ENCODE measurements at regions not wholly inside any gene's neighbourhood (a gene's known extent, or its start where the extent isn't known, plus 50 kb on each side); places are given as distances from the start of the nearest gene placed in this dataset.

DNA sequence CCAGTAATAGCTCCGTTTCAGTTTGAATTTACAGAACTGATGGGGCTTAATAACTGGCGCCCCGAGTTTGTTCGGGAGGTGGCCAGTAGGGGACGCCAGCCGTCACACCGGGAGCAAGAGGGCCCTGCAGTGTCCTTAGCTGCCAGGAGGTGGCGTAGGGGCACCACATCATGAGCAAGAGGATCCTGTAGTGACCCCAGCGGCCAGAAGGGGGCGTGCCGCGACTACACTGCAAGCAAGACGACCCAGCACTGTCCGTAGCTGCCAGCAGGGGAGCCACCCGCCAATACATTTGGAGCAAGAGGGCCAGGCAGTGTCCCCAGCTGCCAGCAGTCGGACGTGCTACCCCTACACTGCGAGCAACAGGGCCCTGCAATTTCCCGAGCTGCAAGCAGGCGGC, 663.7 kb upstream of the B3GAT1 start:
- DNase-seq (ENCODE audit: low read depth in 3 of 3, low spot score in 1 of 3): peak in 1 of 3 donors; percentile 21

DNA sequence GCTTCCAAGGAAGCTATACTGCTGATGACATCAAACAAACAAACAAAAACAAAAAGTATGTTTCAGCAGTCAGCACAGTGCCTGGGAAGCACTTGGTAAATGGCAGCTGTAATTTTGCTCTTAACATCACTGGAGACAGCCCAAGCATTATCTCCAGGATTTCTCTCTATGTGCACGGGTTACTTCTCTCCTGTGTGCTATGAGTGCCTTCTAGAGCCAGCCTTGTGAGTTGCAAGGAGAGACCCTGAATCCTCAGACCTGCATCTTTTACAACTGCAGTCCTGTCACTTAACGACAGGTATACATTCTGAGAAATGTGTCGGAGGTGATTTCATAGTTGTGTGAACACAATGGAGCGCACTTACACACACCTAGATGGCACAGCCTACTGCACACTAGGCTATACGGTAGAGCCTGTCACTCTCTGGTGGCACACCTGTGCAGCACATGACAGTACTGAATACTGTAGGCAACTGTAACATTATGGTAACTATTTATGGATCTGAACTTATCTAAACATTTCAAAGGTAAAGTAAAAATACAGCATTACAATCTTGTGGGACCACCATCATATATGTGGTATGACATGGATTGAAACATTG, 662.5 kb upstream of the B3GAT1 start:
- DNase-seq (ENCODE audit: low read depth in 3 of 3, low spot score in 1 of 3): no peak

DNA sequence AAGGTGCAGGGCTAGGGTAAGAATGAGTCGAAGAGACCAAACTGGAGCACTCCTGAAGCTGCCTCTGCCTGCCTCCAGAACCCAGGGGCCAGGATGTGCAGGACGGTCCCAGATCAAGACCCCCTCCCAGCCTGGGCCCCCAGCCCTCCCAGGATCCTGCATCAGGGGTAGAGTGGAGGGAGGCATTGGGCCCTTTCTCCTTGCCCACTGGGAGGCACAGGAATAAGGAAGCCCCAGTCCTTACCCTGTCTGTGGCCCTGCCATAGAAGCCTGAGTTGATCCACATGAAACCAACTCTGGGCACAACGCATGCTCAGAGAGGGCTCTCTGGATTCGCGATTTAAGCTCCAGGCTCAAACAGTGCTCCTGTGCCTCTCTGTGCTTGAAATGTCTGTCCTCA, 661.8 kb upstream of the B3GAT1 start:
- DNase-seq (ENCODE audit: low read depth in 3 of 3, low spot score in 1 of 3): no peak

DNA sequence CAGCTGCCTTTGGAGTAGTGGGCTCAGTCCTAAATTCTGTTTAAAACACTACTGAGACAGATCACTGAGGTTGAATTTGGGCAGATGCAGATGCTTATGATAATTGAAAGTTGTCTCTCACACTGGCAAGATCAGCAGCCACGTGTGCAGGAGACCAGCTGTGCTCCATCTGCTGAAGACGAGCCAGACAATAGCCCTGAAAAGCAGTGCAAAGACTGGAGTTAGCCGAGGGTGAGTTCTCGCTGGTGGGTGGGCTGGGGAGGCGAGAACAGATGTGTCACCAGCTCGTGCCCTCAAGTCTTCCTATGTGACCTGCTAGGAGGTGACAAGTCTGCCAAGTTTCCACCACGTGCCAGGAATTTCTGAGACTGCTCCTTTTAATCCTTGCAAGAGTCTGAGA, 661.3 kb upstream of the B3GAT1 start:
- no peak for DNase-seq (ENCODE audit: low read depth in 3 of 3, low spot score in 1 of 3)

DNA sequence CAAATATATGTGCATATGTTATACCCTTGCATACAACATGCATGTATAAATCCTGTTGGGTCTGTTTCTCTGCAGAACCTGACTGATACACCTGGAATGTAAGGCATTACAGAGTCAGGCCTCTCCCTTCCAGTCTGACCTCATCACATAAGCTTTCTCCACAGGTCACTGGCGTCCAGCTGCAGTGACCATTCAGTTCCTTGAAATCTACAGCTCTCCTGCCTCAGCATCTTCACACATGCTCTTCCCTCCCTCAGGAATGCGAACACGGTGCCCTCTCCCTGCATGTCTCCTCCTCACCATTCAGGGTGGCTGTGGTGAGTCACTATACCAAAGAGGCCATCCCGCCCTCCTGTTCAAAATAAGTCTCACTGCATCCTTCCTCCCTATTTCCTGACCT, 657.8 kb upstream of the B3GAT1 start:
- no peak for DNase-seq (ENCODE audit: low read depth in 3 of 3, low spot score in 1 of 3)

DNA sequence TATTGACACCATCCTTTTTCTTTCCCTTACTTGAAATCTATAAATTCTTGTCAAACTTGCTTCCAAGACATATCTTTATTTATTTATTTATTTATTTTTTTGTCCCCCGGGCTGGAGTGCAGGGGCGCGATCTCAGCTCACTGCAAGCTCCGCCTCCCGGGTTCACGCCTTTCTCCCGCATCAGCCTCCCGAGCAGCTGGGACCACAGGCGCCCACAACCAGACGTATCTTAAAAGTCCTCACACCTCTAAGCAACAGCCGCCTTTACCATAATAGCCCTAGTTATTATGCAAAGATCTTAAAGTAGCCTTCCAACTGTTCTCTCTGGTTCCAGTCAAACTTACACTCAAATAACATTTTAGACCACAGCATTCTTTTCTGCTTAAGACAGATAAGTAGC, 657.0 kb upstream of the B3GAT1 start:
- DNase-seq (ENCODE audit: low read depth in 3 of 3, low spot score in 1 of 3): no peak

DNA sequence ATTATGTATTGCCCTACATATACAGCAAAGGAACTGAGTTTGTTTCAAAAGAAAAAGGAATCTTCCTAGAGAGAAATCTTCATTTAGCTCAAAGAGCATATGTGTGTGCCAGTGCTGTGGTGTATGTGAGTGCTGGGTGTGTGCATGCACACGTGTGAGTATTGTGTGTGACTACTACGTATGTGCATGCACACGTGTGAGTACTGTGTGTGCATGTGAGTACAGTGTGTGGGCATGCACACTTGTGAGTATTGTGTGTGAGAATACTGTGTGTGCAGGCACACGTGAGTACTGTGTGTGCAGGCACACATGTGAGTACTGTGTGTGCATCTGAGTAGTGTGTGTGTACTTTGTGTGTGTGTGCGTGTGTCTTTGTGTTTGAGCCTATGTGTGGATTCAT, 651.0 kb upstream of the B3GAT1 start:
- no peak for DNase-seq (ENCODE audit: low read depth in 3 of 3, low spot score in 1 of 3)

DNA sequence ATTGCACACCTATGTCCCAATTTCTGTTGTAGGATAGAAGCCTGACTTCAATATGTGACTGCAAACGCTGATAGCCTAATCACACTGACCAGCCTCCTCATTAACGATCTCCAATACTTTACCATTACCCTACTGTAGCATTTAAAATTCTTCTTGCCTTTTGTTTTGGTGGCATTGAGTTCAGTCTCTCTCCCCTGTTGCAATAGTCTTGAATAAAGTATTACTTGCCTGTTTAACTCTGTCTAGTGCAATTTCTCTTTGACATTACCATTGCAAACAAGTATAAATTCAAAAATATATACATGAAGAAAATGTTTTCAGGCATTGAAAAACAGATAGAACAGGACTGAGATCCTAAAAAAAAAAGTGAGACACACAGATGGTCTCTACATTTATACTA, 649.1 kb upstream of the B3GAT1 start:
- DNase-seq (ENCODE audit: low read depth in 3 of 3, low spot score in 1 of 3): no peak

DNA sequence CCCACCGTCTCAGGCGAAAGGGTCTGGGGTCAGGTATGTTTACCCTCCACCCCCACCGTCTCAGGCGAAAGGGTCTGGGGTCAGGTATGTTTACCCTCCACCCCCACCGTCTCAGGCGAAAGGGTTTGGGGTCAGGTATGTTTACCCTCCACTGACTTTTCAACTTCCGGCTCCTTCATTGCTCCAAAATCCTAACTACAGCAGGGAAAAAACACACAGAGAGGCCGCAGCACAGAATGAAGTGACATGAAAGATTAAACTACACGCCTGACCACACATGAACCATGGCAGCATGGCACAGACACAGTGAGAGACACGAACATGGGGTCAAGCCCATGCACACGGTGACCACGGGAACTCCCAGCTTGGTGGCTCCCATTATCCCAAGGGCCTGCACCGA, 634.9 kb upstream of the B3GAT1 start:
- DNase-seq (ENCODE audit: low read depth in 3 of 3, low spot score in 1 of 3): no peak

DNA sequence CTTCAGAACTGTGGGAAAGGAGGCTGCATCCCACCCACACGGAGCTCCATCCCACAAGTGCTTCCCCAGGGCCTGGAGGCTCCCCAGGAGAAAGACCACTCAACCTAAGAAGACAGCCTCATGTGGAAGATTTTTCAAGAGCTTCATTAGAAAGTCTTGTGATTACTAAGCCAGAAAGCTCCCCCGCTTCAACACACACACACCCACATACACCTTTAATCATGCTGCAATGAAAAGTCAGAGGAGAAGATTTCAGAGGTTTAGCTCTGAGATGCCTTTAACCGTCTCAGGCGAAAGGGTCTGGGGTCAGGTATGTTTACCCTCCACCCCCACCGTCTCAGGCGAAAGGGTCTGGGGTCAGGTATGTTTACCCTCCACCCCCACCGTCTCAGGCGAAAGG, 634.5 kb upstream of the B3GAT1 start:
- DNase-seq (ENCODE audit: low read depth in 3 of 3, low spot score in 1 of 3): no peak

DNA sequence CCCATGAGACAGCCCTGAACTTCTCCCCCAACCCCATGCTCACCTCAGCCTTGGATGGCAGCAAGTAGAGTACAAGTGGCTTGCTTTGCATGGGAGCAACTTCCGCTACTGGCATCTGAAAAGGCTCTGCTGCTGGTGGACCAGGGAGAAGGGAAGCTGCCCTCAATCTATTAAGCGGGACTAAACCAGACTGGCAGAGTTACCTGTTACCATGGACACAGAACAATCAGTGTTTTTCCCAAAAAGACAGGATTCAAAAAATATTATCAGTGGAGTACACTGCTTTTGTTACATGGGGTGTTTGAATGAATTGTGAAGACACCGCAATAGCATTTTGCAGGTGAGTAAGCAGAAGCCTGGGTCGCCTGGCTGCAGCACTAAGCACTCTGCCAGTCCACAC, 631.4 kb upstream of the B3GAT1 start:
- DNase-seq (ENCODE audit: low read depth in 3 of 3, low spot score in 1 of 3): no peak

DNA sequence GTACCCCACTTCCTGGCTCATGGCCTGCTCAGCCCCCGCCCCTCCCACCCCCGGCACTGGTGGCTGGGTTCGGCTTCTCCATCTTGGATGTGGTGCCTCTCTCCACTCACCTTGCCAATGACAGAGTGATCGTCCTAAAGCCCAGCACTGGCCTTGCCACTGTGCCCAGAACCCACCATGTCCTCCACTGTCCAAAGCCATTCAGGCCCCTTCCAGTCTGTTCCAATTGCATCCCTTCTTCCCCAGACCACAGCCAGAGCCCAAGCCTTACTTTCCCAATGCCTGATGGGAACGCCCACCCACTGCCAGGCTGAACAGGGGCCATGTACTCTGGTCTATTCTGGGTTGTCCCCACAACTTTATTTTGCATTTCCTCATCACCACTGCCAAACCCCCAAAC, 625.8 kb upstream of the B3GAT1 start:
- no peak for DNase-seq (ENCODE audit: low read depth in 3 of 3, low spot score in 1 of 3)

DNA sequence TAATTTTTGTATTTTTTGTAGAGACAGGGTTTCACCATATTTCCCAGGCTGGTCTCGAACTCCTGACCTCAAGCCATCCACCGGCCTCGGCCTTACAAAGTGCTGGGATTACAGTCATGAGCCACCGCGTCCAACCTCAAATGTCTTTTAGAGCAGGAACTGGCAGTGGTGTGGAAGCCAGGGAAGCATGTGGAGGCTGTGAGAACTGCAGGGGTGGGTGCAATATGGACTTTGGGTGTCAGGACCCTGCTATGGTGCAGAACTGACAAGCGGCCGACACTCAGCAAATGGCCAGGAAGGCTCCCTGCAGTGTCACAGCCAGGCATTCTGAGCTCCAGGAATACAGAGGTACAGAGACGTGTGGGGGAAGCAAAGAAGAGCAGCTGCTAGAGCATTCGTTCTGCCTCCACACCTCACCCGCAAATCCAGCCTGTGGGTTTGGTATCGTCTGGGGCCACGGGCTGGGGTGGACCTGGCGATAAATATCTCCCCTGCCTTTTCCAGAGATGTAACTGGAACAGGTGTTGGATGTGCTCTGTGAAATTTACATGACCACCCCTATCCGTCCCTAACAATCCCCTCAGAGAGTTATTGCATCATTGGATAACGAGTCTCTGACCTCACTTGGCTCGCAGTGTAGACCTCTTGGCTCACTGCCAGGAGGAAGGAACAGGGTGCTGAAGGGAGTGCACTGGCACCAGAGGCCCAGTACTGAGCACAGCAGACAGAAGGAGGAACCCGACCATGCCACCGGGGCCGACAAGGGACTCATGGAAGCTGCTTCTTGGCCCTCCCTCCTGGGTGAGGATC, 624.7 kb upstream of the B3GAT1 start:
- DNase-seq (ENCODE audit: low read depth in 3 of 3, low spot score in 1 of 3): no peak

DNA sequence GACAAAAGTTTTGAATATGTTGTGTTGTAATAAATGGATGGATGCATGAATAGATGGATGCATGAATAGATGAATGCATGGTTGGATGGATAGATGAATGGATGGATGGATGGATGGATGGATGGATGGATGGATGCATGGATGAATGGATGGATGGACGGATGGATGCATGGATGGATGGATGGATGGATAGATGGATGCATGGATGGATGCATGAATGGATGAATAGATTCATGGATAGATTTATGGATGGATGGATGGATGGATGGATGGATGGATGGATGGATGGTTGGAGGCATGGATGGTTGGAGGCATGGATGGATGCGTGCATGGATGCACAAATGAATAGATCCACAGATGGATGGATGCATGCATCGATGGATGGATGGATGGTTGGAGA, 623.2 kb upstream of the B3GAT1 start:
- no peak for DNase-seq (ENCODE audit: low read depth in 3 of 3, low spot score in 1 of 3)

DNA sequence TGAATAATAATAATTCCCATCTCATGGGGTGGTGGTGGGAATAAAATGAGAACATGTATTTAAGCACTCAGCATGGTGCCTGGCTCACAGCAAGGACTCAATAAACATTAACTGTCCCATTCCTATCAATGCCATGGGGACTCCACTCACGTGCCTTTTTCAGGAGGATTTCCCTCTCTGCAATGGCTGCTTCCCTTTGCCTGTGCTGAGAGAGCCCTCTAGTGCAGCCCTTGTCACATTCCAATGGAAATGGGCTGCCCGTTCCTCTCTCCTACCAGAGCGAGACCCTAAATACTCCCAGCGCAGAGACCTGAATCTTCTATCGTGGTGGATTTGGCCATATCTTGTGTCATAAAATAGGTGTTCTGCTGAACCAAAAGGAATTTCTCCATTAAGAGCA, 621.5 kb upstream of the B3GAT1 start:
- DNase-seq (ENCODE audit: low read depth in 3 of 3, low spot score in 1 of 3): no peak

DNA sequence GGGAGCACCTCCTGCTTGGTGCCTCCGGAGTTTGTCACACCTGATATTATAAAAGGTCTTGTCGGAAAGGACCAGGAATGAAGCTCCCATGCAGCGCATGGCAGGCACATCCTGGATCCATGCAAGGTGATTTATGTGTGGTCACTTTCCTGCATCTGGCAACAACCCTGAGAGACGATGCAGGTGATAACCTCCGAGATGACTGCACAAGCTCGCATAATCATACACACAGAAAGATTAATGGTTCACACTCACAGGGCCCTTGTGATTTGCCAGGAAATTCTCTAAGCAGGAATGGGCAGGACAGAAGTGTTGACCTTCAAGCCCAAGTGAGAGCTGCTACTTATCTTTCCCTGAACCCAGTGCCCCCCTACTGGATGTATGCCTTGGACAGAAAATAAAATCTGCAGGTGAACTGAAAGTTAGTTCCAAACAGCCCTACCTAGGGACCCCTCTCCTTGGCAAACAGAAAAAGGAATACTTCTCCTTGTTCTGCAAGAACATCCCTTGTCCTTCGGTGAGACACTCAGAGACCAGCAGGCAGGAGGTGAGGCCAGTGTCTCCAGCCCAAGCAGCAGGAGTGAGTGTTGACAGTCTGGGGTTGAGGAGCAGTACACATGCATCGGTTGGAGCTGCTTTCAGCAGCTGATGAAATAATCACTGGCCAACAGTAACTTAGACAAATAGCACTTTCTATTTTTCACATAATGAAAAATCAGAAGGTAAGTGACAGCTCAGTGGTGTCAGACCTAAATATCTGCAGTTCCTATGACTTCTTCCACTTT, 619.4 kb upstream of the B3GAT1 start:
- no peak for DNase-seq (ENCODE audit: low read depth in 3 of 3, low spot score in 1 of 3)

DNA sequence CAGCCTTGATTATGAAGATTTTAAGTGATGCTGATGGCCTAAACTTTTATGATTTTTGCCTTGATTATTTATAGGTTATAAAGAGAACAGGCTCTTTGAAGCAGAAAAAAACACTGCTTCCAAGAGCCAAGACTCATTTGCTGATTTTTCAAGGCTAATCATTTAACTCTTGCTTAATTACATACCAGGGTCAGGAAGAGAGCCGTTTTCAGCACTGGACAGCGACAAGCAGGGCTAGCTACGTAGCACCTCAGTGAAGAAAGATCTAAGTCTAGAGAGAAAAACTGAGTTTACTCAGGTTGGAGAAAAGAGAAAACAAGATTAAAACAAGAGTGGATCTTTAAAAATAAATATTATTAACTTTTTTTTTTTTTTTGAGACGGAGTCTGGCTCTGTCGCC, 615.4 kb upstream of the B3GAT1 start:
- no peak for DNase-seq (ENCODE audit: low read depth in 3 of 3, low spot score in 1 of 3)

DNA sequence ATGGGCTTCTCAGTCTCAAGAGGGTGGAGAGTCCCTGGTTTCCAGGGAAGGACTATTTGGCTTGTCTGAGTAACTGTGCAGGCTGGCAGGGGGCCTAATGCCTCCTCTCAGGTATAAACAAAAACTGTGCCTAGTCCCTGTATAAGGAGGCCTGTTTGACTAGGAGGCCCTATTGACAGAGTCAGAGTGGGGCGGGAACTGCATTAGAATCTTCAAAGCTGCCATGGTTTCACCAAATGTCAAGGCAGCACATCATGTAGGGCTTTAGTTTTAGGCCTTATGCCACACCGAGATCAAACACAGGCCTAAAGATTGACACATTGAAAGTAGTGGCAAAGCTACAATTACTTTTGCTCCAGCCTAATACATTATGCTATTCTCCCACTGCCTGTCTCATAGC, 611.5 kb upstream of the B3GAT1 start:
- no peak for DNase-seq (ENCODE audit: low read depth in 3 of 3, low spot score in 1 of 3)

DNA sequence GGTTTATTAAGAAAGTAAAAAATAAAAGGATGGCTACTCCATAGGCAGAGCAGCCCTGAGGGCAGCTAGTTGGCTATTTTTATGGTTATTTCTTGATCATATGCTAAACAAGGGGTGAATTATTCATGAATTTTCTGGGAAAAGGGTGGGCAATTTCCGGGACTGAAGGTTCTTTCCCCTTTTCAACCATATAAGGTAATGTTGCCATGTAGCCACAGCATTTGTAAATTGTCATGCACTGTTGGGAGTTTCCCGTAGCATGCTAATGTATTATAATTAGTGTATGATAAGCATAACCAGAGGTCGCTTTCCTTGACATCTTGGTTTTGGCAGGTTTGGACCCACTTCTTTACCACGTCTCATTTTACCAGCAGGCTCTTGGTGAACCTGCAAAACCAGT, 610.4 kb upstream of the B3GAT1 start:
- no peak for DNase-seq (ENCODE audit: low read depth in 3 of 3, low spot score in 1 of 3)

DNA sequence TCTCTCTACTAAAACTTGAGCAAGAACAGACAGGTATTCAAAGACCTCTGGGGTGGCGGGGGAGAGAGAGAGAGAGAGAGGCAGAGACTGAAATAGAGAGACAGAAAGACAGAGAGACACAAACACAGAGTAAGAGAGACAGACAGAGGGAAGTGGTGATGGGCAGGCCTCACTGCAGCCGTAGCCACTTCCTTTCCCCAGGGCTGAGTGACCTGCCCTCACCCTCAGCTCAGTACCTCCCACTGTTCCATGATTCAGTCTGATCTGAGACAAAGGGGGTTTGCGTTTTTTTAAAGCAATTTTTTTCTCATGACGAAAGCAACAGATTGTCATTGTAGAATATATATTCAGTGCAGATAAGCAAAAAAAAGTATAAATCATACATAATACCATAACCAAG, 607.9 kb upstream of the B3GAT1 start:
- no peak for DNase-seq (ENCODE audit: low read depth in 3 of 3, low spot score in 1 of 3)

DNA sequence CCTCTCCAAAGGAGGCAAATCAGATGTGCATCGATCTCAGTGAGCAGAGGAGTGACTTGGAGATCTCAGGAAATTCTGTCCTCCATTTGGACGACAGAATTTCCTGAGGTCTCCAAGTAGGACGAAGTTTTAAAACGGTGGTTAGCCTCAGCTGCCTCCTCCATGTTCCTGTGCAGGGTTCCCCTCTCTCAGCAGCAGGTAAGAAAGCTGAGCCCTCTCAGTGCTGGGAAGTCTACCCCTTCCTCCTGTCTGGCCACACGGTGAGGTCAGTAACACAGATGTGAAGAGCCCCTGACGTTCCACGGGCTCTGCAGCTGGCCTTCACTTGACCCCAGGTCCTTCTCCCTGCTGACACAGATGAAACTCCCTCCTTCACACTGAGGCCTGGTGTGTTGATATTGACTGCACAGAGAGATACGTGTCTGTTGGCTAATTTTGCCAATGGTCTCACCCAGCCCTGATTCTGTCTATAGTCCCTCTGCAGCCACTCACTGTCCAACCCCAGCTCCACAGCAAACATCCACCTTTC, 607.4 kb upstream of the B3GAT1 start:
- DNase-seq (ENCODE audit: low read depth in 3 of 3, low spot score in 1 of 3): no peak

DNA sequence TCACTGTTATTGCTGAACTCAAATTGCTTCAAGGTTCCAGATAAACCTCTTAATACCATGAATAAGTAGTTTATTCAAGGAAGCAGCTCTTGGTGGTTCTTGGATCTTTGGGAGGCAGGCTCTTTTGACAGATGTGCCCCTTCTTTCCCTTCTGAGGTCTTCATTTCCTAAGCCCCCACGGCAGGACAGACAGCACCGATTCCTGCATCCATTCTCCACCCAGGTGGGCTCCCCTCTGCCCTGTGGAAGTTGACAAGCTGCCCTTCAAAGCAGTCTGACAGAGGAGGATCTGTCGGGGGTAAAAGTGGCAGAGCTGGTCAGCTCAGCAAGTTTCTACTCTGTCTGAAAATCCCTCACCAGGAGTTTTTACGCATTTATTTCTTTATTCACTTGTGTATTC, 605.3 kb upstream of the B3GAT1 start:
- no peak for DNase-seq (ENCODE audit: low read depth in 3 of 3, low spot score in 1 of 3)
